ENCODE measurements at regions not wholly inside any gene's neighbourhood (a gene's known extent, or its start where the extent isn't known, plus 50 kb on each side); places are given as distances from the start of the nearest gene placed in this dataset.

DNA sequence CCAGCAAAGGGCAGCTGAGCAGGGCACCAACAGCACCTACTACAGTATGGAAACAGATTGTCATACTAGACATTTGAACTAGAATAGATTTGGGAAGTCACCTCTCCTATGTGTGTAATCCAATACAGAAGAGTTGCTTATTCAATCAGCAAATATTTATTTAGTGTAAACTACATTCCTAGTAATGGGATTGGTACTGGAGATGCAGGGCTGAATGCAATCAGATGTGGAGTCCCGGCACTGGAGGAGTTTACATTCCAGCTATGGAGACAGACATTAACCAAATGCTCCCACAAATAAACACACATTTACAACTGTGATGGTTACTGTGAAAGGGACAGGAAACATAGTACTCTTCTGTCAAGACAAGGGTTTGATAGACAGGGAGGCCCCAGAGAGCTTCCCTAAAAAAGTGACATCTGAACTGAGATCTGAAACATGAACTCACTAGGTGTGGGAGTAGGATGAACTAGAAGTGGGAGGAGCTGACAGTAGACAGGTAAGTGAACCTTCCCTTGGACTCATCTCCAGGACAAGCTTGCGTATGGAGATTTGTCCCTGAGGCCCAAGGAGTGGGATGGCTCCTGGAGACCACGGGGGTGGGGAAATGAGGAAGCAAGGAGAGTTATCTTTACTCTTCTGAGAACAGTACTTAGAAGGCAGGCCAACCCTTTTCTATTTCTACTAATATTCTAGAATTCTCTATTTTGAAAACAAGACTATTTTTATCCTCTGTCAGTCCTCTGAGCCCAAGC lies 420.5 kb downstream of the MAFB start:
- Histone ChIP-seq H3K9me3 (replicated peaks; ENCODE audit: control insufficient read depth, insufficient read depth, low read length) (no peaks in the 10 kb centered on the region), H3K9ac (replicated peaks; ENCODE audit: extremely low read depth, insufficient read depth, low read length) (no peak overlapping the region), H3K4me1 (ENCODE audit: control insufficient read depth, extremely low read depth, insufficient read depth, low read length) (peaks cover 12% of the 10 kb centered on the region), H2AFZ (ENCODE audit: low read depth, low read length) (no peak overlapping the region), H3K36me3 (ENCODE audit: control insufficient read depth in 2 of 2, extremely low read depth in 1 of 2, insufficient read depth in 2 of 2, low read length in 2 of 2) (no peaks in the 10 kb centered on the region), H3K4me2 (ENCODE audit: insufficient read depth, low read length) (no peak overlapping the region), H3K9me1 (replicated peaks; ENCODE audit: control insufficient read depth, extremely low read depth, insufficient read depth, low read length) (no peaks in the 10 kb centered on the region), H3K27me3 (ENCODE audit: control insufficient read depth in 2 of 2, insufficient read depth in 2 of 2, low read length in 2 of 2) (no peaks in the 10 kb centered on the region), H3K27ac (ENCODE audit: insufficient read depth, low read depth, low read length) (no peak overlapping the region), H3K4me3 (replicated peaks in 1 of 3; ENCODE audit: insufficient read depth in 1 of 3, low read depth in 1 of 3, low read length in 3 of 3) (no peak overlapping the region), H4K20me1 (replicated peaks; ENCODE audit: control insufficient read depth, extremely low read depth, insufficient read depth, low read length) (no peaks in the 10 kb centered on the region), H3K79me2 (ENCODE audit: control insufficient read depth, insufficient read depth, low read length) (no peaks in the 10 kb centered on the region)
- intact Hi-C loops (cut with micrococcal nuclease) (loop anchor here (5.0 kb wide), 1 partner anchor 264 kb away; no protein-coding TSS in a partner anchor), dilution Hi-C loops (cut with MboI; ENCODE audit: extremely low pct_ligation_motif_present, low sequenced_read_pairs) (no loop called here)
- ChIA-PET CTCF (interaction anchor here (0.7 kb wide), 1 partner anchor 11 kb away, joined by 3 read pairs; no protein-coding TSS in a partner anchor), POLR2A (no interaction called here)
- DNase-seq (ENCODE audit: low read depth, low spot score) (no peak), FAIRE-seq (no peak)
- BruUV-seq (replicated peaks) = no TSS peak
- TF ChIP-seq MAX (IDR thresholded peaks at IDR 0.05; ENCODE audit: insufficient read depth, insufficient read length) = no peak
- no peak for TF ChIP-seq FOS (IDR thresholded peaks at IDR 0.05; ENCODE audit: borderline replicate concordance, insufficient read depth, low read length)
- no peak for TF ChIP-seq POLR2AphosphoS5 (IDR thresholded peaks at IDR 0.05; ENCODE audit: insufficient read depth, low read depth, low read length)
- TF ChIP-seq, protein P1, sequence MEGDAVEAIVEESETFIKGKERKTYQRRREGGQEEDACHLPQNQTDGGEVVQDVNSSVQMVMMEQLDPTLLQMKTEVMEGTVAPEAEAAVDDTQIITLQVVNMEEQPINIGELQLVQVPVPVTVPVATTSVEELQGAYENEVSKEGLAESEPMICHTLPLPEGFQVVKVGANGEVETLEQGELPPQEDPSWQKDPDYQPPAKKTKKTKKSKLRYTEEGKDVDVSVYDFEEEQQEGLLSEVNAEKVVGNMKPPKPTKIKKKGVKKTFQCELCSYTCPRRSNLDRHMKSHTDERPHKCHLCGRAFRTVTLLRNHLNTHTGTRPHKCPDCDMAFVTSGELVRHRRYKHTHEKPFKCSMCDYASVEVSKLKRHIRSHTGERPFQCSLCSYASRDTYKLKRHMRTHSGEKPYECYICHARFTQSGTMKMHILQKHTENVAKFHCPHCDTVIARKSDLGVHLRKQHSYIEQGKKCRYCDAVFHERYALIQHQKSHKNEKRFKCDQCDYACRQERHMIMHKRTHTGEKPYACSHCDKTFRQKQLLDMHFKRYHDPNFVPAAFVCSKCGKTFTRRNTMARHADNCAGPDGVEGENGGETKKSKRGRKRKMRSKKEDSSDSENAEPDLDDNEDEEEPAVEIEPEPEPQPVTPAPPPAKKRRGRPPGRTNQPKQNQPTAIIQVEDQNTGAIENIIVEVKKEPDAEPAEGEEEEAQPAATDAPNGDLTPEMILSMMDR (IDR thresholded peaks at IDR 0.05; ENCODE audit: extremely low read depth in 1 of 2, insufficient read depth in 1 of 2, low read depth in 1 of 2, low read length in 2 of 2) = no peak
- no peak for TF ChIP-seq GATA2 (IDR thresholded peaks at IDR 0.05; ENCODE audit: insufficient read depth, insufficient read length, low read depth, low read length)
- TF ChIP-seq MYC (IDR thresholded peaks at IDR 0.05; ENCODE audit: low read depth, low read length) = no peak
- no peak for TF ChIP-seq JUN (IDR thresholded peaks at IDR 0.05; ENCODE audit: borderline replicate concordance, insufficient read depth, insufficient read length, low read depth)
- TF ChIP-seq EZH2 (IDR thresholded peaks at IDR 0.05; ENCODE audit: borderline replicate concordance, low read depth, low read length, severe bottlenecking) = no peak
- no peak for TF ChIP-seq POLR2A (IDR thresholded peaks at IDR 0.05; ENCODE audit: low read depth, low read length)
